GM21515 (cell line): ENCODE measurements at regions not wholly inside any gene's neighbourhood (a gene's known extent, or its start where the extent isn't known, plus 50 kb on each side); places are given as distances from the start of the nearest gene placed in this dataset.
"Not testable (repeated sequence)": the region's sequence is repeated elsewhere in the genome, so short reads cannot be mapped to it uniquely, and the experiment has no call there.

Experiments
- ATAC-seq: cut with Tn5 transposase; IDR thresholded peaks from one replicate; pipeline ENCODE4 v1.9.1; 2021; ENCODE audit not compliant: unreplicated experiment

- no peak for ATAC-seq
These were observed 327.9 kb upstream of the GRIA3 start for GRCh38 chrX:122856205-122856604.

GRCh38 chrX:122857734-122858133 is 326.3 kb upstream of the GRIA3 start:
- no peak for ATAC-seq

- no peak for ATAC-seq
These were observed 321.0 kb upstream of the GRIA3 start for GRCh38 chrX:122863067-122863466.

GRCh38 chrX:122866532-122866931 is 317.5 kb upstream of the GRIA3 start:
- ATAC-seq: no peak

- no peak for ATAC-seq
These were observed 315.4 kb upstream of the GRIA3 start for GRCh38 chrX:122868631-122869030.

GRCh38 chrX:122869171-122869570 is 314.9 kb upstream of the GRIA3 start:
- no peak for ATAC-seq

GRCh38 chrX:122878269-122878668 is 305.8 kb upstream of the GRIA3 start:
- ATAC-seq: no peak

- no peak for ATAC-seq
These were observed 303.1 kb upstream of the GRIA3 start for GRCh38 chrX:122880952-122881351.

GRCh38 chrX:122890729-122891128 is 293.3 kb upstream of the GRIA3 start:
- no peak for ATAC-seq

- ATAC-seq: no peak
These were observed 277.4 kb upstream of the GRIA3 start for GRCh38 chrX:122906726-122907125.

- no peak for ATAC-seq
These were observed 276.7 kb upstream of the GRIA3 start for GRCh38 chrX:122907375-122907774.

GRCh38 chrX:122910697-122911096 is 273.4 kb upstream of the GRIA3 start:
- no peak for ATAC-seq

- no peak for ATAC-seq
These were observed 270.9 kb upstream of the GRIA3 start for GRCh38 chrX:122913134-122913533.

GRCh38 chrX:122913764-122914163 is 270.3 kb upstream of the GRIA3 start:
- ATAC-seq: no peak

- no peak for ATAC-seq
These were observed 269.8 kb upstream of the GRIA3 start for GRCh38 chrX:122914256-122914655.

- ATAC-seq: no peak
These were observed 249.9 kb upstream of the GRIA3 start for GRCh38 chrX:122934131-122934530.

- no peak for ATAC-seq
These were observed 243.9 kb upstream of the GRIA3 start for GRCh38 chrX:122940199-122940598.

- no peak for ATAC-seq
These were observed 242.3 kb upstream of the GRIA3 start for GRCh38 chrX:122941806-122942205.

GRCh38 chrX:122943918-122944317 is 240.2 kb upstream of the GRIA3 start:
- no peak for ATAC-seq

- no peak for ATAC-seq
These were observed 238.8 kb upstream of the GRIA3 start for GRCh38 chrX:122945328-122945727.

- ATAC-seq: no peak
These were observed 211.5 kb upstream of the GRIA3 start for GRCh38 chrX:122972604-122973003.

GRCh38 chrX:122982521-122982920 is 201.6 kb upstream of the GRIA3 start:
- no peak for ATAC-seq

- not testable (repeated sequence) for ATAC-seq
These were observed 181.2 kb upstream of the GRIA3 start for GRCh38 chrX:123002844-123003243.

- ATAC-seq: no peak
These were observed 170.9 kb upstream of the GRIA3 start for GRCh38 chrX:123013141-123013540.
